Esophagus (tissue), 2 donors: ENCODE measurements at regions not wholly inside any gene's neighbourhood (a gene's known extent, or its start where the extent isn't known, plus 50 kb on each side); places are given as distances from the start of the nearest gene placed in this dataset.

Experiments used
- H3K27ac ChIP-seq, 2 donors: one replicate each; pipeline ENCODE4 v1.5.1; 2013; ENCODE audit warnings: low read depth in 2 of 2, mild to moderate bottlenecking in 2 of 2, inconsistent platforms in 1 of 2, low read length in 1 of 2, moderate library complexity in 1 of 2
- H3K27me3 ChIP-seq, 2 donors: one replicate each; pipeline ENCODE4 v1.6.1; 2013; ENCODE audit warnings: low read length in 2 of 2, control low read depth in 1 of 2, mild to moderate bottlenecking in 1 of 2; ENCODE audit not compliant: insufficient read depth in 2 of 2, control insufficient read depth in 1 of 2
- H3K36me3 ChIP-seq, 2 donors: one replicate each; pipeline ENCODE4 v1.6.1; 2013; ENCODE audit warnings: low read length in 1 of 2; ENCODE audit not compliant: control insufficient read depth in 2 of 2, insufficient read depth in 2 of 2
- H3K4me1 ChIP-seq, 2 donors: one replicate each; pipeline ENCODE4 v1.6.1; 2013; ENCODE audit warnings: low read length in 1 of 2; ENCODE audit not compliant: control insufficient read depth in 2 of 2, insufficient read depth in 2 of 2
- H3K4me3 ChIP-seq, 2 donors: one replicate each; pipeline ENCODE4 v1.5.1; 2013; ENCODE audit warnings: low read length in 2 of 2, mild to moderate bottlenecking in 2 of 2, low read depth in 1 of 2, moderate library complexity in 1 of 2
- H3K9me3 ChIP-seq, 2 donors: one replicate each; pipeline ENCODE4 v1.6.1; 2013; ENCODE audit warnings: mild to moderate bottlenecking in 2 of 2, low read depth in 1 of 2, low read length in 1 of 2, moderate library complexity in 1 of 2; ENCODE audit not compliant: control insufficient read depth in 2 of 2, insufficient read depth in 1 of 2
- WGBS, 2 donors: extraction: QIAGEN DNeasy Blood & Tissue Kit; methylation state at CpG; one replicate each; pipeline ENCODE4 v1.1.7; 2013; 5-methylcytosine and 5-hydroxymethylcytosine counted together
- donor health status: healthy with polysubstance abuse.
- donor health status: Bipolar disorder and iron deficiency.

- 65 to 73% methylated on average over 5 of the region's 5 CpGs for WGBS, 2 donors
- no peaks in the 10 kb centered on the region for H3K9me3 ChIP-seq
- no peak overlapping the region for H3K27ac ChIP-seq
- no peaks in the 10 kb centered on the region for H3K27me3 ChIP-seq
- no peaks in the 10 kb centered on the region for H3K36me3 ChIP-seq
- H3K4me1 ChIP-seq: no peaks in the 10 kb centered on the region
- no peak overlapping the region for H3K4me3 ChIP-seq
Measured at GRCh38 chr4:54359919-54360650, 131.0 kb downstream of the PDGFRA start.

- Histone ChIP-seq H3K36me3 (no peaks in the 10 kb centered on the region), H3K4me3 (no peak overlapping the region), H3K9me3 (no peaks in the 10 kb centered on the region), H3K27me3 (no peaks in the 10 kb centered on the region), H3K4me1 (peaks cover 0 to 2% of the 10 kb centered on the region in 2 donors), H3K27ac (no peak overlapping the region)
- 59 to 67% methylated on average over 8 of the region's 8 CpGs for WGBS, 2 donors
Measured at GRCh38 chr4:54363037-54363436, 133.9 kb downstream of the PDGFRA start.

- Histone ChIP-seq H3K36me3 (no peaks in the 10 kb centered on the region), H3K4me1 (peaks cover 0 to 2% of the 10 kb centered on the region in 2 donors), H3K27me3 (no peaks in the 10 kb centered on the region), H3K27ac (no peak overlapping the region), H3K9me3 (no peaks in the 10 kb centered on the region), H3K4me3 (no peak overlapping the region)
- WGBS, 2 donors: 76 to 77% methylated on average over 3 of the region's 3 CpGs
Measured at GRCh38 chr4:54365691-54366090, 136.6 kb downstream of the PDGFRA start.

GRCh38 chr4:54367059-54367458, 138.0 kb downstream of the PDGFRA start:
- H3K27me3 ChIP-seq: no peaks in the 10 kb centered on the region
- H3K27ac ChIP-seq: no peak overlapping the region
- no peak overlapping the region for H3K4me3 ChIP-seq
- peaks cover 0 to 2% of the 10 kb centered on the region in 2 donors for H3K4me1 ChIP-seq
- WGBS, 2 donors: 26 to 33% methylated on average over 1 of the region's 1 CpG
- no peaks in the 10 kb centered on the region for H3K9me3 ChIP-seq
- no peaks in the 10 kb centered on the region for H3K36me3 ChIP-seq

GRCh38 chr4:54368281-54369265, 139.5 kb downstream of the PDGFRA start:
- Histone ChIP-seq H3K4me1 (peaks cover 0 to 2% of the 10 kb centered on the region in 2 donors), H3K9me3 (no peaks in the 10 kb centered on the region), H3K27ac (no peak overlapping the region), H3K4me3 (no peak overlapping the region), H3K27me3 (no peaks in the 10 kb centered on the region), H3K36me3 (no peaks in the 10 kb centered on the region)
- WGBS, 2 donors: 59 to 67% methylated on average over 6 of the region's 6 CpGs

- no peak overlapping the region for H3K27ac ChIP-seq
- H3K4me1 ChIP-seq: peaks cover 0 to 2% of the 10 kb centered on the region in 2 donors
- no peaks in the 10 kb centered on the region for H3K36me3 ChIP-seq
- no peaks in the 10 kb centered on the region for H3K9me3 ChIP-seq
- WGBS, 2 donors: 55 to 60% methylated on average over 3 of the region's 3 CpGs
- no peak overlapping the region for H3K4me3 ChIP-seq
- H3K27me3 ChIP-seq: no peaks in the 10 kb centered on the region
Measured at GRCh38 chr4:54371173-54371572, 142.1 kb downstream of the PDGFRA start.

- no peaks in the 10 kb centered on the region for H3K9me3 ChIP-seq
- WGBS, 2 donors: 85 to 88% methylated on average over 2 of the region's 2 CpGs
- no peaks in the 10 kb centered on the region for H3K27me3 ChIP-seq
- H3K4me3 ChIP-seq: no peak overlapping the region
- no peak overlapping the region for H3K27ac ChIP-seq
- H3K36me3 ChIP-seq: no peaks in the 10 kb centered on the region
- no peaks in the 10 kb centered on the region for H3K4me1 ChIP-seq
Measured at GRCh38 chr4:54372951-54373350, 143.9 kb downstream of the PDGFRA start.

GRCh38 chr4:54373718-54374210, 144.7 kb downstream of the PDGFRA start:
- no peaks in the 10 kb centered on the region for H3K9me3 ChIP-seq
- 87 to 93% methylated on average over 4 of the region's 4 CpGs for WGBS, 2 donors

GRCh38 chr4:54378461-54378860, 149.4 kb downstream of the PDGFRA start:
- H3K9me3 ChIP-seq: no peaks in the 10 kb centered on the region
- WGBS, 2 donors: 88 to 92% methylated on average over 1 of the region's 1 CpG

More at GRCh38 chr4:54373718-54374210, 144.7 kb downstream of the PDGFRA start:
- Histone ChIP-seq H3K4me3 (no peak overlapping the region), H3K4me1 (no peaks in the 10 kb centered on the region), H3K27me3 (no peaks in the 10 kb centered on the region), H3K27ac (no peak overlapping the region), H3K36me3 (no peaks in the 10 kb centered on the region)

More at GRCh38 chr4:54378461-54378860, 149.4 kb downstream of the PDGFRA start:
- no peaks in the 10 kb centered on the region for H3K27me3 ChIP-seq
- H3K27ac ChIP-seq: no peak overlapping the region
- no peak overlapping the region for H3K4me3 ChIP-seq
- H3K36me3 ChIP-seq: no peaks in the 10 kb centered on the region
- H3K4me1 ChIP-seq: no peaks in the 10 kb centered on the region
